ENCODE measurements at regions not wholly inside any gene's neighbourhood (a gene's known extent, or its start where the extent isn't known, plus 50 kb on each side); places are given as distances from the start of the nearest gene placed in this dataset.
"Not testable (repeated sequence)": the region's sequence is repeated elsewhere in the genome, so short reads cannot be mapped to it uniquely, and the experiment has no call there.

GRCh38 chr7:115593111-115593510, 437.5 kb downstream of the TFEC start:
- Histone ChIP-seq H3K9me3 (ENCODE audit: control insufficient read depth, low read length) (no peaks in the 10 kb centered on the region), H3K36me3 (ENCODE audit: control insufficient read depth, insufficient read depth, low read length) (no peaks in the 10 kb centered on the region), H3K27me3 (replicated peaks; ENCODE audit: control insufficient read depth, insufficient read depth, low read length, poor library complexity, severe bottlenecking) (no peaks in the 10 kb centered on the region), H3K27ac (ENCODE audit: insufficient read depth, low read length, poor library complexity, severe bottlenecking) (no peak overlapping the region), H3K4me1 (ENCODE audit: control insufficient read depth, insufficient read depth, low read length, poor library complexity, severe bottlenecking) (no peaks in the 10 kb centered on the region), H3K4me3 (ENCODE audit: insufficient read depth, low read depth, low read length, poor library complexity, severe bottlenecking) (no peak overlapping the region)
- DNase-seq, result no peak

- Histone ChIP-seq H3K9me3 (ENCODE audit: control insufficient read depth, low read length) (no peaks in the 10 kb centered on the region), H3K4me1 (ENCODE audit: control insufficient read depth, insufficient read depth, low read length, poor library complexity, severe bottlenecking) (no peaks in the 10 kb centered on the region), H3K27ac (ENCODE audit: insufficient read depth, low read length, poor library complexity, severe bottlenecking) (no peak overlapping the region), H3K27me3 (replicated peaks; ENCODE audit: control insufficient read depth, insufficient read depth, low read length, poor library complexity, severe bottlenecking) (no peaks in the 10 kb centered on the region), H3K36me3 (ENCODE audit: control insufficient read depth, insufficient read depth, low read length) (no peaks in the 10 kb centered on the region), H3K4me3 (ENCODE audit: insufficient read depth, low read depth, low read length, poor library complexity, severe bottlenecking) (no peak overlapping the region)
- no peak for DNase-seq
Measured at GRCh38 chr7:115585015-115585718, 445.4 kb downstream of the TFEC start.

DNA sequence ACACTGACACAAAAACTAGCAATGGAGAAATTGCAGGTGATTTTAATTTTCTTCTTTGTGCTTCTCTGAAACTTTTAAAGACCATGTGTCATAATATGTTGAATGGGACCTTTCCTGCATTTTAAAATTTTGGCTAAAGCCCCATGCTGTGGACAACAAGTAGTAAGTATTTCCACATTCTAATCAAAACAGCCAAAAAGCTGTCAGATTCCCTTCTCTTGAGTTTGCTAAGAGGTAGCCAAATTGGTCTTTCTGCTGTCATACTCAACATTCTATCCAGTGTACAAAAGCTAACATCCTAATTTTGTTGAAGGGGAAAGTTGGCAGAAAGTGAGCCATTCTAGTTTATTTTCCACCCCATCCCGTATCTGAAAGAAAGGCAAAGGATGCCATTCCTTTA, 447.6 kb downstream of the TFEC start:
- H3K9me3 ChIP-seq (ENCODE audit: control insufficient read depth, low read length), result no peaks in the 10 kb centered on the region
- no peaks in the 10 kb centered on the region for H3K36me3 ChIP-seq (ENCODE audit: control insufficient read depth, insufficient read depth, low read length)
- H3K4me1 ChIP-seq (ENCODE audit: control insufficient read depth, insufficient read depth, low read length, poor library complexity, severe bottlenecking), result no peaks in the 10 kb centered on the region
- no peaks in the 10 kb centered on the region for H3K27me3 ChIP-seq (replicated peaks; ENCODE audit: control insufficient read depth, insufficient read depth, low read length, poor library complexity, severe bottlenecking)
- H3K4me3 ChIP-seq (ENCODE audit: insufficient read depth, low read depth, low read length, poor library complexity, severe bottlenecking), result no peak overlapping the region
- DNase-seq, result no peak
- H3K27ac ChIP-seq (ENCODE audit: insufficient read depth, low read length, poor library complexity, severe bottlenecking), result no peak overlapping the region

- Histone ChIP-seq H3K27ac (ENCODE audit: insufficient read depth, low read length, poor library complexity, severe bottlenecking) (no peak overlapping the region), H3K27me3 (replicated peaks; ENCODE audit: control insufficient read depth, insufficient read depth, low read length, poor library complexity, severe bottlenecking) (no peaks in the 10 kb centered on the region), H3K4me1 (ENCODE audit: control insufficient read depth, insufficient read depth, low read length, poor library complexity, severe bottlenecking) (no peaks in the 10 kb centered on the region), H3K4me3 (ENCODE audit: insufficient read depth, low read depth, low read length, poor library complexity, severe bottlenecking) (no peak overlapping the region), H3K36me3 (ENCODE audit: control insufficient read depth, insufficient read depth, low read length) (no peaks in the 10 kb centered on the region), H3K9me3 (ENCODE audit: control insufficient read depth, low read length) (no peaks in the 10 kb centered on the region)
- no peak for DNase-seq
Measured at GRCh38 chr7:115578576-115578975, 452.0 kb downstream of the TFEC start.

DNA sequence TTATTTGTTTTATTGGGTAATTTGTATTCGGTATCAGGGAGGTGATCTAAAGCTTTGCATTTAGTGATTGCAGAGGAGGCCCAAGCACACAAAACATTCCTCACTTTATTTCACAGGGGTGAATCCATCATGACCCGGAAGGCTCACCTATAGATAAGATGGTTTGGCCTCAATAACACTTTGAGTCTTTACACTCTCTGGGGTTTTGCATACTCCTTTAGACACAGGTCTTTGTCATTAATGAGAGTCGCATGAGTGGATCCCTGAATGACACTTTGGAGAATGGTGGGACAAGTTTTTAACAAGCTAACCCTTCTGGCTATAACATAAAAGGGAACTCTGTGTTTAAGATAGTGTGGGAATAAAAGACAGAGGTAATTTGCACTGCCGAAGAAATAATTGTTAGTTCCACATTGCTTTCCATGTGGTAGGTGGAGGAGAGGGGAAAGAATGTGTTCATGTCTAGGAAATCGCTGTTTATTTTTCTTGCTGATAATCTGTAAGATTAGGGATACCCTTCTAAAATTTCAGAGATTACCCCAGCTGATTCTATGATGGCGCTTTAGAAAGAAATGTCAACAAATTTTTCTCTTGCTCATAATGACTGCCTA, 455.8 kb downstream of the TFEC start:
- Histone ChIP-seq H3K36me3 (ENCODE audit: control insufficient read depth, insufficient read depth, low read length) (no peaks in the 10 kb centered on the region), H3K9me3 (ENCODE audit: control insufficient read depth, low read length) (no peaks in the 10 kb centered on the region), H3K27ac (ENCODE audit: insufficient read depth, low read length, poor library complexity, severe bottlenecking) (no peak overlapping the region), H3K4me3 (ENCODE audit: insufficient read depth, low read depth, low read length, poor library complexity, severe bottlenecking) (no peak overlapping the region), H3K27me3 (replicated peaks; ENCODE audit: control insufficient read depth, insufficient read depth, low read length, poor library complexity, severe bottlenecking) (no peaks in the 10 kb centered on the region), H3K4me1 (ENCODE audit: control insufficient read depth, insufficient read depth, low read length, poor library complexity, severe bottlenecking) (no peaks in the 10 kb centered on the region)
- DNase-seq, result no peak

GRCh38 chr7:115572111-115572510, 458.5 kb downstream of the TFEC start:
- DNase-seq, result no peak
- Histone ChIP-seq H3K27me3 (replicated peaks; ENCODE audit: control insufficient read depth, insufficient read depth, low read length, poor library complexity, severe bottlenecking) (no peaks in the 10 kb centered on the region), H3K27ac (ENCODE audit: insufficient read depth, low read length, poor library complexity, severe bottlenecking) (no peak overlapping the region), H3K4me1 (ENCODE audit: control insufficient read depth, insufficient read depth, low read length, poor library complexity, severe bottlenecking) (no peaks in the 10 kb centered on the region), H3K9me3 (ENCODE audit: control insufficient read depth, low read length) (no peaks in the 10 kb centered on the region), H3K36me3 (ENCODE audit: control insufficient read depth, insufficient read depth, low read length) (no peaks in the 10 kb centered on the region), H3K4me3 (ENCODE audit: insufficient read depth, low read depth, low read length, poor library complexity, severe bottlenecking) (no peak overlapping the region)

GRCh38 chr7:115561335-115562110, 469.0 kb downstream of the TFEC start:
- no peak for DNase-seq
- no peaks in the 10 kb centered on the region for H3K9me3 ChIP-seq (ENCODE audit: control insufficient read depth, low read length)
- no peaks in the 10 kb centered on the region for H3K4me1 ChIP-seq (ENCODE audit: control insufficient read depth, insufficient read depth, low read length, poor library complexity, severe bottlenecking)
- no peaks in the 10 kb centered on the region for H3K36me3 ChIP-seq (ENCODE audit: control insufficient read depth, insufficient read depth, low read length)
- no peak overlapping the region for H3K27ac ChIP-seq (ENCODE audit: insufficient read depth, low read length, poor library complexity, severe bottlenecking)
- no peaks in the 10 kb centered on the region for H3K27me3 ChIP-seq (replicated peaks; ENCODE audit: control insufficient read depth, insufficient read depth, low read length, poor library complexity, severe bottlenecking)
- no peak overlapping the region for H3K4me3 ChIP-seq (ENCODE audit: insufficient read depth, low read depth, low read length, poor library complexity, severe bottlenecking)

- Histone ChIP-seq H3K4me1 (ENCODE audit: control insufficient read depth, insufficient read depth, low read length, poor library complexity, severe bottlenecking) (no peaks in the 10 kb centered on the region), H3K27ac (ENCODE audit: insufficient read depth, low read length, poor library complexity, severe bottlenecking) (no peak overlapping the region), H3K27me3 (replicated peaks; ENCODE audit: control insufficient read depth, insufficient read depth, low read length, poor library complexity, severe bottlenecking) (no peaks in the 10 kb centered on the region), H3K4me3 (ENCODE audit: insufficient read depth, low read depth, low read length, poor library complexity, severe bottlenecking) (no peak overlapping the region), H3K9me3 (ENCODE audit: control insufficient read depth, low read length) (no peaks in the 10 kb centered on the region), H3K36me3 (ENCODE audit: control insufficient read depth, insufficient read depth, low read length) (no peaks in the 10 kb centered on the region)
- DNase-seq, result no peak
Measured at GRCh38 chr7:115559877-115560276, 470.7 kb downstream of the TFEC start.

GRCh38 chr7:115558161-115558560, 472.4 kb downstream of the TFEC start:
- no peaks in the 10 kb centered on the region for H3K9me3 ChIP-seq (ENCODE audit: control insufficient read depth, low read length)
- H3K36me3 ChIP-seq (ENCODE audit: control insufficient read depth, insufficient read depth, low read length), result no peaks in the 10 kb centered on the region
- no peak overlapping the region for H3K27ac ChIP-seq (ENCODE audit: insufficient read depth, low read length, poor library complexity, severe bottlenecking)
- H3K4me3 ChIP-seq (ENCODE audit: insufficient read depth, low read depth, low read length, poor library complexity, severe bottlenecking), result no peak overlapping the region
- DNase-seq, result no peak
- H3K4me1 ChIP-seq (ENCODE audit: control insufficient read depth, insufficient read depth, low read length, poor library complexity, severe bottlenecking), result no peaks in the 10 kb centered on the region
- no peaks in the 10 kb centered on the region for H3K27me3 ChIP-seq (replicated peaks; ENCODE audit: control insufficient read depth, insufficient read depth, low read length, poor library complexity, severe bottlenecking)

DNA sequence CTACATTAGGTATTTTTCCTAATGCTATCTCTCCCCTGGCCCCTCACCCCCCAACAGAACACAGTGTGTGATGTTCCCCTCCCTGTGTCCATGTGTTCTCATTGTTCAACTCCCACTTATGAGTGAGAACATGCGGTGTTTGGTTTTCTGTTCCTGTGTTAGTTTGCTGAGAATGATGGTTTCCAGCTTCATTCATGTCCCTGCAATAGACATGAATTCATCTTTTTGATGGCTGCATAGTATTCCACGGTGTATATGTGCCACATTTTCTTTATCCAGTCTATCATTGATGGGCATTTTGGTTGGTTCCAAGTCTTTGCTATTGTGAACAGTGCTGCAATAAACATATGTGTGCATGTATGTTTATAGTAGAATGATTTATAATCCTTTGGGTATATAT, 473.3 kb downstream of the TFEC start:
- DNase-seq; H3K36me3 ChIP-seq (ENCODE audit: control insufficient read depth, insufficient read depth, low read length); H3K4me1 ChIP-seq (ENCODE audit: control insufficient read depth, insufficient read depth, low read length, poor library complexity, severe bottlenecking); H3K9me3 ChIP-seq (ENCODE audit: control insufficient read depth, low read length); H3K4me3 ChIP-seq (ENCODE audit: insufficient read depth, low read depth, low read length, poor library complexity, severe bottlenecking); H3K27me3 ChIP-seq (replicated peaks; ENCODE audit: control insufficient read depth, insufficient read depth, low read length, poor library complexity, severe bottlenecking); H3K27ac ChIP-seq (ENCODE audit: insufficient read depth, low read length, poor library complexity, severe bottlenecking): not testable (repeated sequence)
